GM19238 (cell line): ENCODE measurements at regions not wholly inside any gene's neighbourhood (a gene's known extent, or its start where the extent isn't known, plus 50 kb on each side); places are given as distances from the start of the nearest gene placed in this dataset.

Experiments
- DNase-seq: peaks from one replicate; pipeline ENCODE4 v3.0.0; 2011; ENCODE audit warnings: low spot score; ENCODE audit not compliant: insufficient read length

GRCh38 chr5:125370461-125371205, 624.2 kb upstream of the ZNF608 start:
- DNase-seq: no peak

GRCh38 chr5:125372694-125373631, 626.5 kb upstream of the ZNF608 start:
- no peak for DNase-seq

GRCh38 chr5:125375143-125375542, 628.7 kb upstream of the ZNF608 start:
- no peak for DNase-seq

GRCh38 chr5:125376059-125376641, 629.7 kb upstream of the ZNF608 start:
- DNase-seq: no peak

GRCh38 chr5:125377141-125377540, 630.7 kb upstream of the ZNF608 start:
- DNase-seq: no peak

- no peak for DNase-seq
Observed at GRCh38 chr5:125381290-125381689, 634.9 kb upstream of the ZNF608 start.

- DNase-seq: no peak
Observed at GRCh38 chr5:125384071-125384470, 637.6 kb upstream of the ZNF608 start.

- no peak for DNase-seq
Observed at GRCh38 chr5:125390326-125390725, 643.9 kb upstream of the ZNF608 start.

- no peak for DNase-seq
Observed at GRCh38 chr5:125393221-125393815, 646.9 kb upstream of the ZNF608 start.

- DNase-seq: no peak
Observed at GRCh38 chr5:125394661-125395280, 648.3 kb upstream of the ZNF608 start.

GRCh38 chr5:125396462-125396861, 650.0 kb upstream of the ZNF608 start:
- no peak for DNase-seq

GRCh38 chr5:125398466-125398865, 652.0 kb upstream of the ZNF608 start:
- no peak for DNase-seq

- DNase-seq: no peak
Observed at GRCh38 chr5:125399885-125400284, 653.4 kb upstream of the ZNF608 start.

GRCh38 chr5:125401724-125402622, 655.5 kb upstream of the ZNF608 start:
- DNase-seq: no peak

- DNase-seq: no peak
Observed at GRCh38 chr5:125402787-125403186, 656.3 kb upstream of the ZNF608 start.

- no peak for DNase-seq
Observed at GRCh38 chr5:125404056-125404455, 657.6 kb upstream of the ZNF608 start.

- no peak for DNase-seq
Observed at GRCh38 chr5:125408448-125409233, 662.2 kb upstream of the ZNF608 start.

- DNase-seq: no peak
Observed at GRCh38 chr5:125409234-125409860, 662.9 kb upstream of the ZNF608 start.
